GM13976 (cell line): ENCODE measurements at regions not wholly inside any gene's neighbourhood (a gene's known extent, or its start where the extent isn't known, plus 50 kb on each side); places are given as distances from the start of the nearest gene placed in this dataset.

Experiments
- DNase-seq: peaks from one replicate; pipeline ENCODE4 v3.0.0; 2012; ENCODE audit warnings: low spot score
- in situ Hi-C: fragments of 300-500 bp; cut with MboI; formaldehyde crosslinking; loops from one replicate; pipeline ENCODE4 v1.12.0; 2022; ENCODE audit warnings: low sequenced_read_pairs, mixed read lengths, inconsistent platforms; ENCODE audit not compliant: unreplicated experiment
- TF ChIP-seq, protein P1 (sequence below): IDR thresholded peaks from 2 replicates; pipeline ENCODE4 v1.5.1; 2012; ENCODE audit warnings: borderline replicate concordance, mild to moderate bottlenecking; ENCODE audit not compliant: insufficient read depth; ENCODE audit errors: extremely low read depth, missing control alignments, control extremely low read depth

DNA sequence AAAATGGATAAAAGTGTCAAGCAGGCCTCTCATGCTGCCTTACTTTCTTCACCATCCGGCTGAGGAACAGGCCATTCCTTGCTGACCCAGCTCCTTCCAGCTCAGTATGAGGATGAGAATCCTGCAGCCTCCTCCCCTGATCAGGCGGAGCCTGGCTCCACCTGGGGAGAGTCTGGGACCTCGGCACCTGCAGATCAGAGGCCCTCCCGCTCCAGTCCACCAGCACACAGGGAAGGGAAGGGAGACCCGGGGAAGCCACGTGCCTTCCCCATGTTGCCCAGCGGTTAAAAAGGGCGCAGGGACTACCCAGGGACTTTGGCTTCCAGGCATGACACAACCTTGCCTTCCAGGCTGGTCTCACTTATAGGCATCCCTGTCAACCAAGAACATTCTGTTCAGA, 172.0 kb downstream of the NDUFA10 start:
- no peak for DNase-seq
- TF ChIP-seq, protein P1, sequence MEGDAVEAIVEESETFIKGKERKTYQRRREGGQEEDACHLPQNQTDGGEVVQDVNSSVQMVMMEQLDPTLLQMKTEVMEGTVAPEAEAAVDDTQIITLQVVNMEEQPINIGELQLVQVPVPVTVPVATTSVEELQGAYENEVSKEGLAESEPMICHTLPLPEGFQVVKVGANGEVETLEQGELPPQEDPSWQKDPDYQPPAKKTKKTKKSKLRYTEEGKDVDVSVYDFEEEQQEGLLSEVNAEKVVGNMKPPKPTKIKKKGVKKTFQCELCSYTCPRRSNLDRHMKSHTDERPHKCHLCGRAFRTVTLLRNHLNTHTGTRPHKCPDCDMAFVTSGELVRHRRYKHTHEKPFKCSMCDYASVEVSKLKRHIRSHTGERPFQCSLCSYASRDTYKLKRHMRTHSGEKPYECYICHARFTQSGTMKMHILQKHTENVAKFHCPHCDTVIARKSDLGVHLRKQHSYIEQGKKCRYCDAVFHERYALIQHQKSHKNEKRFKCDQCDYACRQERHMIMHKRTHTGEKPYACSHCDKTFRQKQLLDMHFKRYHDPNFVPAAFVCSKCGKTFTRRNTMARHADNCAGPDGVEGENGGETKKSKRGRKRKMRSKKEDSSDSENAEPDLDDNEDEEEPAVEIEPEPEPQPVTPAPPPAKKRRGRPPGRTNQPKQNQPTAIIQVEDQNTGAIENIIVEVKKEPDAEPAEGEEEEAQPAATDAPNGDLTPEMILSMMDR: no peak
- in situ Hi-C loops: no loop called here

DNA sequence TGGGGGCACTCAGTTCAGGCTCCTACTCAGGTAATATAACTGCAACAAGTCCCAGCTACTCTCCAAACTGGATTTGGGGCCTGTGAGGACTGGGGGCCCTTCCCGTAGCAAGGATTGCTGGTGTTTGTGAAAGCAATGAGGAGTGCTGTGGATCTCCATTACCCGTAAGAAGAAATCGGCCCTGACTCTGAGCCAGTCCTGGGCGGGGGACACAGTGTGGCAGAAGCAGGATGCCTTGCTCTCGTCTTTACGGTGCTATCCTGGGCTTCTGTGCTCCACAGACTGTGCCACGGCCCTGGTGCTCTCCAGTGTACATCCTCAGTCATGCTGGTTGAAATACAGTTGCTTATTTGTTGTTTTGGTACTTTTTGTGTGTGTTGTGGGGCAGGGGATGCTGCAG, 172.9 kb downstream of the NDUFA10 start:
- DNase-seq: no peak
- TF ChIP-seq, protein P1: no peak
- in situ Hi-C loops: no loop called here

DNA sequence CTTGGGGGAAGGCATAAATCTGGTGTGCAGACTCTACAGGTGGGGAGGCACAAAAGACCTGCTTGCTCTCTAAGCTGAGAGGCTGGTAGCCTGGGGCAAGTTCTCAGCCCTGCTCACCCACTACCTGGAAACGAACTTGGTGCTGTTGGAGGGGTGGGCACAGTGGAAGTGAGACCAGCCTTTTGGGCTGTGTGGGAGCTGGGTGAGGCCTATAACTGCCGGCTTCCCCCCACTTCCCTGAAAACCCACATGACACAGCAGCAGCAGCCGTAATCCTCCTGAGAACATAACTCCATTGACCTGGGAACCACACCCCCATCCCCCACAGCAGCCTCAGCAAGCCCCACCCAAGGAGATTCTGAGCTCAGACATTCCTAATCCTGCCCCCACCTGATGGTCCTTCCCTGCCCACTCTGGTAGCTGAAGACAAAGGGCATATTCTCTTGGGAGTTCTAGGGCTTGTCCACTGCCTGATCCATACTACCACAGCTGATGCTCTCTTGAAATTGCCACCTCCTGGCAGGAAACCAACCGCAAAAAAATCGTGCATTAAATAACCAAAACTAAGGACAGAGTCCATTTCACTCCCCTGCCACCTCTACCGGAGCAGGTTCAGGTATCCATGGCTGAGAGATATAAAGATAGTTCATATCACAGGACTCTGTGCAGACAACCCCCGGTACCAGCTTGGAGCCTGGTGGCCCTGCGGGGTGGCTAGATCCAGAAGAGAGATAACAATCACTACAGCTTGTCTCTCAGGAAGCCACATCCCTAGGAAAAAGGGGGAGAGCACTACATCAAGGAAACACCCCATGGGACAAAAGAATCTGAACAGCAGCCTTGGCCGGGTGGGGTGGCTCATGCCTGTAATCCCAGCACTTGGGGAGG, 178.1 kb downstream of the NDUFA10 start:
- DNase-seq: no peak
- in situ Hi-C loops: no loop called here

DNA sequence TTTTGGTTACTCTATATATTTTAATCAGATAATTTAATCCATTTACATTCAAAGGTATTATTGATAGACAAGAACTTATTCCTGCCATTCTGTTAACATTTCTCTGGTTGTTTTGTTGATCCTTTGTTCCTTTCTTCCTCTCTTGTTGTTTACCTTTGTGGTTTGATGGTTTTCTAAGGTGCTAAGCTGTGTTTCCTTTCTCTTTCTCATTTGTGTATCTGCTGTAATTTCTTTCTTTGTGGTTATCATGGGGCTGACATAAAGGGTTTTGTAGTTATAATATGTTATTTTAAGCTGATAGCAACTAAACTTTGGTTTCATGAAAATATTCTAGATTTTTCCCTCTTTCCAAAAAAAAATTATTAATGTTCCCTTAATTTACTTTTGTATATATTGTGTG, 179.2 kb downstream of the NDUFA10 start:
- no peak for DNase-seq
- in situ Hi-C loops: no loop called here
- TF ChIP-seq, protein P1: no peak

More for the DNA sequence above, 178.1 kb downstream of the NDUFA10 start:
- TF ChIP-seq, protein P1: no peak

DNA sequence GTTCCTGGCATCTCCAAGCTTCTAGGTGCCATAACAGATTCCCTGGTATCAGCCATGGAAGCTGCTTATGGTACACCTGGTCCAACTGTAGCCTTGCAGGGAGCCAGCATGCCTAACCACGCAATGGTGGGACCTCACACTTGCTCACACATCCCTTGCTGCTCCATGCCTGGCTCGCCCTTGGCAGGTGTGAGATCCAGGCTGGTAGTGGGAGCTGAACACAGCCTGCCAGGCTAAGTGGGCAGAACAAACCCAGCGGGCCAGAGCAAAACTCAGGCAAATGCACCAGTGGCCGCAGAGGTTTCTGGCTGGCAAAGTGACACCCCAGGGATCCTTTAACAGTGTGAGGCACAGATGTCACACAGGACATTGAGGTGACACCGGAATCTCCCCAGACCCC, 185.8 kb downstream of the NDUFA10 start:
- TF ChIP-seq, protein P1: no peak
- no peak for DNase-seq

DNA sequence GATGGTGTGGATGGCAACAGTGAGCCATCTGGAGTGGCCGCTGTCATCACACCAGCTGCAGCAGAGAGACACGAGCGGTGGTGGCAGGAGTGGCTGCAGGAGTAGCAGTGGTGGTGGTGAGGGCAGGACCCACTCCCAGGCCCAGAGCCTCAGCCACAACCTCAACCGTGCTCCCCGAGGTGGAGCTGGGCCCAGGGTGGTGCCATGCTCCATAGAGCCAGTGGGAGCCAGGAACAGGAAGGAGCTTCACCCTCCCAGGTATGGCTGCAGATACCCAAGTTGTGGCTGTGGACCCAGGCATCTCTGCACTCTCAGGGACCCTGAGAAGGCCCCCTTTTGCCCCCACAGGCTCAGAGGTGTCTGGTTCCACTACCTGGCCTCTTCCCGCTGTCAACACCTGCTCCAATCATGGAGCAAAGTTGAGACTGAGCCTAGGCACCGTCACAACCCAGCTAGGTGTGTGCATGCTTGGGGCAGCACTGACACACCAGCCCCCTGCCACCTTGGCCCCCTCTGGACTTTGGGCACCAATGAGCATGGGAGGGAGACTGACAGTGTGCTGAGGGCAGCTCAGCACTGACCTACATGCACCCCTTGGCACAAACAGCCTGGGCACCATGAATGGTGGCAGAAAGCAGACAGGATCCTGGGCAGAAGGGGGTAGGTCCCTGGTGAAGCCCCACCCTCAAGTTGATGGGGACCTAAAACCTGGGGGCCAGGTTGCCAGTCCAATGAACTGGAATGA, 188.9 kb downstream of the NDUFA10 start:
- in situ Hi-C loops: no loop called here
- DNase-seq: no peak
- TF ChIP-seq, protein P1: no peak

More for the DNA sequence above, 185.8 kb downstream of the NDUFA10 start:
- in situ Hi-C loops: no loop called here
